Activated CD8-positive, alpha-beta T cell treated with anti-CD3 and anti-CD28 coated beads, Interleukin-2, amount 10 ng/mL, durations not matched to agents 7 days and 5 days (primary cell): ENCODE measurements at regions not wholly inside any gene's neighbourhood (a gene's known extent, or its start where the extent isn't known, plus 50 kb on each side); places are given as distances from the start of the nearest gene placed in this dataset.
A peak's percentile ranks its signal among the peaks of the same experiment; 100 is the strongest.

Experiments used
- ATAC-seq: fragments of 150-1000 bp; cut with Tn5 transposase; one replicate; pipeline ENCODE4 v1.10.0; 2021; ENCODE audit warnings: moderate library complexity
- CTCF ChIA-PET: fragments of 350-600 bp; sonication (Branson Sonifier 250); formaldehyde crosslinking; loops from one replicate; lab custom pipeline; 2021; ENCODE audit warnings: antibody characterized with exemption; lab: Charles Lee
- POLR2A ChIA-PET: fragments of 350-600 bp; sonication (Branson Sonifier 250); formaldehyde crosslinking; loops from one replicate; lab custom pipeline; 2021; ENCODE audit warnings: antibody characterized with exemption; lab: Charles Lee
- DNase-seq: peaks from one replicate; pipeline ENCODE4 v3.0.0-alpha.2; 2020
- H3K27ac Mint-ChIP-seq: one replicate; pipeline ENCODE4 v1.8.0; 2021; ENCODE audit warnings: mild to moderate bottlenecking, mixed read lengths
- H3K27me3 Mint-ChIP-seq: one replicate; pipeline ENCODE4 v1.8.0; 2021; ENCODE audit warnings: low read depth, mixed read lengths
- H3K36me3 Mint-ChIP-seq: one replicate; pipeline ENCODE4 v1.8.0; 2021; ENCODE audit warnings: low read depth, mixed read lengths
- H3K4me1 Mint-ChIP-seq: one replicate; pipeline ENCODE4 v1.8.0; 2021; ENCODE audit warnings: low read depth, mixed read lengths
- H3K4me3 Mint-ChIP-seq: one replicate; pipeline ENCODE4 v1.8.0; 2021; ENCODE audit warnings: mild to moderate bottlenecking, mixed read lengths
- H3K9me3 Mint-ChIP-seq: one replicate; pipeline ENCODE4 v1.8.0; 2022; ENCODE audit warnings: mixed read lengths; ENCODE audit not compliant: insufficient read depth

- H3K4me3 Mint-ChIP-seq = no peak overlapping the region
- no peaks in the 10 kb centered on the region for H3K9me3 Mint-ChIP-seq
- ATAC-seq = no peak
- CTCF ChIA-PET = interaction anchor here (1.0 kb wide), 1 partner anchor 11 kb away, joined by 3 read pairs; no protein-coding TSS in a partner anchor
- H3K27ac Mint-ChIP-seq = no peak overlapping the region
- no peak for DNase-seq
- POLR2A ChIA-PET = no interaction called here
- no peaks in the 10 kb centered on the region for H3K36me3 Mint-ChIP-seq
- peaks cover 13% of the 10 kb centered on the region for H3K27me3 Mint-ChIP-seq
- H3K4me1 Mint-ChIP-seq = peaks cover 6% of the 10 kb centered on the region
Observed at GRCh38 chr20:52098186-52098585, 93.4 kb downstream of the ZFP64 start.

GRCh38 chr20:52096117-52096516 lies 95.5 kb downstream of the ZFP64 start:
- ChIA-PET CTCF (no interaction called here), POLR2A (no interaction called here)
- Mint-ChIP-seq H3K4me1 (no peaks in the 10 kb centered on the region), H3K9me3 (no peaks in the 10 kb centered on the region), H3K36me3 (no peaks in the 10 kb centered on the region), H3K27me3 (peaks cover 3% of the 10 kb centered on the region), H3K27ac (no peak overlapping the region), H3K4me3 (no peak overlapping the region)
- DNase-seq = no peak
- no peak for ATAC-seq

GRCh38 chr20:52094693-52095092 lies 96.9 kb downstream of the ZFP64 start:
- CTCF ChIA-PET = interaction anchor here (1.0 to 1.4 kb wide), 2 partner anchors 11 to 12 kb away, joined by 3 read pairs; no protein-coding TSS in a partner anchor
- no peak overlapping the region for H3K27ac Mint-ChIP-seq

GRCh38 chr20:52093575-52093974 lies 98.0 kb downstream of the ZFP64 start:
- H3K9me3 Mint-ChIP-seq = peaks cover 6% of the 10 kb centered on the region
- no peaks in the 10 kb centered on the region for H3K27me3 Mint-ChIP-seq
- H3K4me3 Mint-ChIP-seq = no peak overlapping the region
- H3K4me1 Mint-ChIP-seq = no peaks in the 10 kb centered on the region
- ATAC-seq (no peak), DNase-seq (no peak)
- H3K36me3 Mint-ChIP-seq = peaks cover 2% of the 10 kb centered on the region
- POLR2A ChIA-PET = no interaction called here
- CTCF ChIA-PET = interaction anchor here (1.0 kb wide), 1 partner anchor 11 kb away, joined by 3 read pairs; no protein-coding TSS in a partner anchor
- H3K27ac Mint-ChIP-seq = no peak overlapping the region

More at GRCh38 chr20:52094693-52095092, 96.9 kb downstream of the ZFP64 start:
- Mint-ChIP-seq H3K27me3 (peaks cover 3% of the 10 kb centered on the region), H3K9me3 (no peaks in the 10 kb centered on the region), H3K4me1 (no peaks in the 10 kb centered on the region), H3K36me3 (no peaks in the 10 kb centered on the region), H3K4me3 (no peak overlapping the region)
- POLR2A ChIA-PET = no interaction called here
- no peak for ATAC-seq
- no peak for DNase-seq

- no peak overlapping the region for H3K4me3 Mint-ChIP-seq
- ChIA-PET CTCF (no interaction called here), POLR2A (no interaction called here)
- ATAC-seq (no peak), DNase-seq (no peak)
- no peaks in the 10 kb centered on the region for H3K27me3 Mint-ChIP-seq
- H3K27ac Mint-ChIP-seq = no peak overlapping the region
- no peaks in the 10 kb centered on the region for H3K4me1 Mint-ChIP-seq
- peaks cover 20% of the 10 kb centered on the region for H3K36me3 Mint-ChIP-seq
- peaks cover 23% of the 10 kb centered on the region for H3K9me3 Mint-ChIP-seq
Observed at GRCh38 chr20:52090035-52090434, 101.5 kb downstream of the ZFP64 start.

- CTCF ChIA-PET = no interaction called here
- no peak for ATAC-seq
Observed at GRCh38 chr20:52087471-52087870, 104.1 kb downstream of the ZFP64 start.

GRCh38 chr20:52086878-52087277 lies 104.7 kb downstream of the ZFP64 start:
- no peak for DNase-seq
- H3K4me1 Mint-ChIP-seq = no peaks in the 10 kb centered on the region
- peaks cover 20% of the 10 kb centered on the region for H3K36me3 Mint-ChIP-seq
- peaks cover 23% of the 10 kb centered on the region for H3K9me3 Mint-ChIP-seq
- no peak overlapping the region for H3K4me3 Mint-ChIP-seq
- H3K27ac Mint-ChIP-seq = no peak overlapping the region
- ChIA-PET POLR2A (no interaction called here), CTCF (no interaction called here)
- ATAC-seq = no peak
- H3K27me3 Mint-ChIP-seq = no peaks in the 10 kb centered on the region

More at GRCh38 chr20:52087471-52087870, 104.1 kb downstream of the ZFP64 start:
- Mint-ChIP-seq H3K9me3 (peaks cover 23% of the 10 kb centered on the region), H3K27ac (no peak overlapping the region), H3K4me1 (no peaks in the 10 kb centered on the region), H3K27me3 (no peaks in the 10 kb centered on the region), H3K4me3 (no peak overlapping the region), H3K36me3 (peaks cover 20% of the 10 kb centered on the region)
- no peak for DNase-seq
- POLR2A ChIA-PET = no interaction called here

GRCh38 chr20:52084727-52085126 lies 106.9 kb downstream of the ZFP64 start:
- DNase-seq (no peak), ATAC-seq (no peak)
- Mint-ChIP-seq H3K9me3 (peaks cover 23% of the 10 kb centered on the region), H3K27me3 (no peaks in the 10 kb centered on the region), H3K27ac (no peak overlapping the region), H3K4me1 (no peaks in the 10 kb centered on the region), H3K36me3 (peaks cover 20% of the 10 kb centered on the region), H3K4me3 (no peak overlapping the region)
- ChIA-PET CTCF (interaction anchor here (1.4 kb wide), 1 partner anchor 284 kb away, joined by 3 read pairs; no protein-coding TSS in a partner anchor), POLR2A (no interaction called here)

GRCh38 chr20:52083627-52084232 lies 107.8 kb downstream of the ZFP64 start:
- peak; percentile 61 for DNase-seq
- Mint-ChIP-seq H3K4me1 (no peaks in the 10 kb centered on the region), H3K27ac (no peak overlapping the region), H3K36me3 (peaks cover 20% of the 10 kb centered on the region), H3K9me3 (peaks cover 18% of the 10 kb centered on the region), H3K4me3 (no peak overlapping the region), H3K27me3 (no peaks in the 10 kb centered on the region)
- ChIA-PET POLR2A (no interaction called here), CTCF (interaction anchor here (0.9 to 1.3 kb wide), 9 partner anchors 11 to 1094 kb away, joined by 3 to 6 read pairs (median 3); no protein-coding TSS in a partner anchor)
- no peak for ATAC-seq

GRCh38 chr20:52082612-52083011 lies 109.0 kb downstream of the ZFP64 start:
- H3K4me1 Mint-ChIP-seq = no peaks in the 10 kb centered on the region
- DNase-seq = no peak
- peaks cover 12% of the 10 kb centered on the region for H3K36me3 Mint-ChIP-seq
- peaks cover 11% of the 10 kb centered on the region for H3K9me3 Mint-ChIP-seq
- ChIA-PET CTCF (interaction anchor here (0.7 to 1.4 kb wide), 12 partner anchors 11 to 1093 kb away, joined by 3 to 6 read pairs (median 3); no protein-coding TSS in a partner anchor), POLR2A (no interaction called here)
- ATAC-seq = no peak
- H3K27ac Mint-ChIP-seq = no peak overlapping the region
- no peaks in the 10 kb centered on the region for H3K27me3 Mint-ChIP-seq
- no peak overlapping the region for H3K4me3 Mint-ChIP-seq

GRCh38 chr20:52081791-52082190 lies 109.8 kb downstream of the ZFP64 start:
- peaks cover 5% of the 10 kb centered on the region for H3K9me3 Mint-ChIP-seq
- ChIA-PET POLR2A (no interaction called here), CTCF (interaction anchor here (1.0 to 1.4 kb wide), 5 partner anchors 17 to 442 kb away, joined by 3 to 5 read pairs (median 4); no protein-coding TSS in a partner anchor)
- no peaks in the 10 kb centered on the region for H3K4me1 Mint-ChIP-seq
- no peak overlapping the region for H3K27ac Mint-ChIP-seq
- no peaks in the 10 kb centered on the region for H3K27me3 Mint-ChIP-seq
- H3K4me3 Mint-ChIP-seq = no peak overlapping the region
- DNase-seq (no peak), ATAC-seq (no peak)
- peaks cover 4% of the 10 kb centered on the region for H3K36me3 Mint-ChIP-seq

- Mint-ChIP-seq H3K9me3 (peaks cover 4% of the 10 kb centered on the region), H3K27ac (no peak overlapping the region), H3K36me3 (peaks cover 1% of the 10 kb centered on the region), H3K27me3 (no peaks in the 10 kb centered on the region), H3K4me3 (no peak overlapping the region), H3K4me1 (no peaks in the 10 kb centered on the region)
- ChIA-PET POLR2A (no interaction called here), CTCF (interaction anchor here (1.0 to 1.3 kb wide), 3 partner anchors 75 to 380 kb away, joined by 3 to 4 read pairs (median 3); no protein-coding TSS in a partner anchor)
- no peak for DNase-seq
- no peak for ATAC-seq
Observed at GRCh38 chr20:52081066-52081465, 110.5 kb downstream of the ZFP64 start.
